Suprapubic skin (tissue), 4 donors: ENCODE measurements at regions not wholly inside any gene's neighbourhood (a gene's known extent, or its start where the extent isn't known, plus 50 kb on each side); places are given as distances from the start of the nearest gene placed in this dataset.

Experiments used
- DNase-seq, 2 donors: peaks; one replicate each; pipeline ENCODE4 v3.0.0-alpha.2; 2019; ENCODE audit warnings: low spot score in 2 of 2
- H3K27ac ChIP-seq: fragments of 200-600 bp; sonication (generic); one replicate; pipeline ENCODE4 v1.5.1; 2019
- H3K27me3 ChIP-seq: fragments of 200-600 bp; sonication (generic); one replicate; pipeline ENCODE4 v1.5.1; 2019
- H3K36me3 ChIP-seq: fragments of 200-600 bp; sonication (generic); one replicate; pipeline ENCODE4 v1.5.1; 2019
- H3K4me1 ChIP-seq: fragments of 200-600 bp; sonication (generic); one replicate; pipeline ENCODE4 v1.5.1; 2019
- H3K4me3 ChIP-seq: fragments of 200-600 bp; sonication (generic); one replicate; pipeline ENCODE4 v1.5.1; 2019; ENCODE audit warnings: mild to moderate bottlenecking
- H3K9me3 ChIP-seq: fragments of 200-600 bp; sonication (generic); one replicate; pipeline ENCODE4 v1.5.1; 2019
- CTCF ChIP-seq, 2 donors: fragments of 200-600 bp in 1 of 2; fragments of 450-650 bp in 1 of 2; sonication (generic) in 1 of 2; IDR thresholded peaks; one replicate each; pipeline ENCODE4 v1.5.1; 2016 to 2019; ENCODE audit warnings: antibody characterized with exemption in 2 of 2, mild to moderate bottlenecking in 1 of 2, moderate library complexity in 1 of 2
- EP300 ChIP-seq: sonication (generic); formaldehyde crosslinking; IDR thresholded peaks from one replicate; pipeline ENCODE4 v1.6.1; 2017; ENCODE audit warnings: antibody characterized with exemption
- POLR2A ChIP-seq, 2 donors: fragments of 450-650 bp; IDR thresholded peaks; one replicate each; pipeline ENCODE4 v1.6.1; 2017; ENCODE audit warnings: antibody characterized with exemption in 2 of 2, mild to moderate bottlenecking in 2 of 2, moderate library complexity in 2 of 2
- POLR2AphosphoS5 ChIP-seq, 3 donors: sonication (generic); formaldehyde crosslinking; IDR thresholded peaks; one replicate each; pipeline ENCODE4 v1.6.1; 2017; ENCODE audit warnings: antibody characterized with exemption in 3 of 3
- WGBS: methylation state at CpG from one replicate; pipeline ENCODE4 v1.1.5; 2018; 5-methylcytosine and 5-hydroxymethylcytosine counted together

DNA sequence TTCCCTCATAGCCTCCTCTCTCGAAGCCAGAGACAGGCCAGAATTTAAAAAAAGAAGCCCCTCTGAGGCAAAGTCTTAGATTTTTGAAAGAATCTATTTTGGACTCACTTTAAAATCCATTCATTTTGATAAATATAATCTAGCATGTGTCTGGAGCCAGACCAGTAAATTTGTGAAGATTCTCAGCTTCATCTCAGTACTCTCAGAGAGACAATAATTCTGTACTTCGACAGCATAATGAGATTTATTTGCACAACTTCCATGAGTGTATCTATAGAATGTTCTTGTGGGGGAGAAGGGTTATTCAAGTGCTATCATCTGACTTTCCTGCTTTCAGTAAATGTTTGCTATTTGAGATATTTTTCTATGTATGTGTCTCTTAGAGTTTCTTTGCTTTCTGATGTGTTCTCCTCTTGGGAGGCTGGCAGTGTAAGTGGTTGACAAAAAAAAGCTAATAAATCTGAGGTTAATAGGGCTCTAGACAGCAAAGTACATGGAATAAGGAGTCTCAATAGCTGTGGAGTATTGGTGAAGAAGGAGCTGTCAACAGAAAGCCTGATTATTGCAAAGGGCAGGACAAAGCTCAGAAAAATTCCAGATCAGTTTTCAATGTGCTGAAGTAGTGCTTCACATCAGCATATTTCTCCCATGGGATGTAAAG, 223.0 kb downstream of the PTBP2 start:
- Histone ChIP-seq H3K4me3 (no peak overlapping the region), H3K36me3 (no peaks in the 10 kb centered on the region), H3K27ac (no peak overlapping the region), H3K4me1 (no peaks in the 10 kb centered on the region), H3K27me3 (no peaks in the 10 kb centered on the region), H3K9me3 (no peaks in the 10 kb centered on the region)
- WGBS = 57% methylated on average over 2 of the region's 2 CpGs
- TF ChIP-seq POLR2AphosphoS5 (IDR thresholded peaks at IDR 0.05) = no peak
- no peak for DNase-seq

- 84% methylated on average over 6 of the region's 6 CpGs for WGBS
- no peak overlapping the region for H3K4me3 ChIP-seq
- H3K27me3 ChIP-seq = no peaks in the 10 kb centered on the region
- H3K27ac ChIP-seq = no peak overlapping the region
- H3K4me1 ChIP-seq = no peaks in the 10 kb centered on the region
- TF ChIP-seq EP300 (no peak), CTCF (IDR thresholded peaks at IDR 0.05) (no peak), POLR2A (IDR thresholded peaks at IDR 0.05) (no peak), POLR2AphosphoS5 (IDR thresholded peaks at IDR 0.05) (no peak)
- H3K36me3 ChIP-seq = no peaks in the 10 kb centered on the region
- H3K9me3 ChIP-seq = no peaks in the 10 kb centered on the region
- DNase-seq = no peak
Measured at GRCh38 chr1:96945509-96946084, 224.0 kb downstream of the PTBP2 start.

DNA sequence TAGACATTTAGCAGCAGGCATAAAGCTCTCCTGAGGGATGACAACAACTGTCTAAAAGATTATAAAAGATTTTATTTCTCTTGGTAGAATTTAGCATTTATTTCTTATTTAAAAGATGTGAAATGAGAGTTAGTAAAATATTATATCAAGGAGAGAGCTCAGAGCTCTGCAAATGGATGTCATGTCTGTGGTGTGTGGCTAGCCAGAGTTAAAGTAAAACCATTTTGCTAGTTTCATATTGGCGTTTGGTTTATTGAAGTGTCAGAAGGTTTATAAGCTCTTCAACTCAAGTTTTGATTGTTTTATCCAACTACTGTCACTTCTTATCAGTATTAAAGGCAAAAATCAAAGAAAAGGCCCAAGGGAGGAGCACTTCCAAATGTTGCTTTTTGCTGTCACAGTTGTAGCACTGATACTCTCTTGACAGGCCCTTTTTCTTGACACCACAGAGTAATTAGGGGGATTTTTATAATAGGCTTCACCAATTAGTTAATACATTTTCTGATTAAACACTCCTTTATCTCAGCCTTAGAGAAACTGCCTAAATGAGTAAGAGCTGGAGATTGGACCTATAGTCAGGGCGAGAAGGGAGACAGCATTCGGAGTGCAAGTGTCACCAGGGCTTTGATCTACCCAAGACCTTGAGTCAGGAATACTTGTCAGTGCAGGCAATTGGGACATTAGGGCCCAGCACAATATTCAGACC, 233.9 kb downstream of the PTBP2 start:
- no peaks in the 10 kb centered on the region for H3K27me3 ChIP-seq
- TF ChIP-seq CTCF (IDR thresholded peaks at IDR 0.05) = no peak
- no peak for TF ChIP-seq EP300
- TF ChIP-seq POLR2A (IDR thresholded peaks at IDR 0.05) = no peak
- no peak for TF ChIP-seq POLR2AphosphoS5 (IDR thresholded peaks at IDR 0.05)
- H3K27ac ChIP-seq = no peak overlapping the region
- H3K9me3 ChIP-seq = no peaks in the 10 kb centered on the region
- H3K4me3 ChIP-seq = no peak overlapping the region
- no peaks in the 10 kb centered on the region for H3K36me3 ChIP-seq
- no peaks in the 10 kb centered on the region for H3K4me1 ChIP-seq
- no peak for DNase-seq
- WGBS = 88% methylated on average over 3 of the region's 3 CpGs

DNA sequence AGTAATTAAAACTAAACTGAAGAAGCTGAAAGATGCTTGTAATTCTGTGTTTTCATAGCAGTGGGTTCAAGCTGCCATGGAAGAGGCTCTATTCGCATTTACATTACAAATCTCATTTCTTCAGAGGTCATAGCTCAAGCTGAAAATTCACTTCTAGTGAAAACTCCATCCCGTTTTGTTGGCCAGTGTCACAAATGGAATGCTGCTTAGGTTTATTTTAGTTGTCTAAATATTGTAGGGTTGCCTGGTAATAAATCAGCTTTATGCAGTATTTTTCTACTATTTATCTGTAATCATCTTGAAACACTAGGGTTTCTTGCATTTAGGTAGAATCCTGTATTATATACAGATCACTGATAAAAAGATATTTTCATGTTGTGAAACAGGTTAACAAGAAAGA, 240.6 kb downstream of the PTBP2 start:
- no peak overlapping the region for H3K27ac ChIP-seq
- no peaks in the 10 kb centered on the region for H3K4me1 ChIP-seq
- no peaks in the 10 kb centered on the region for H3K27me3 ChIP-seq
- TF ChIP-seq EP300 (no peak), POLR2A (IDR thresholded peaks at IDR 0.05) (no peak), POLR2AphosphoS5 (IDR thresholded peaks at IDR 0.05) (no peak), CTCF (IDR thresholded peaks at IDR 0.05) (no peak)
- WGBS = 53% methylated on average over 2 of the region's 2 CpGs
- H3K4me3 ChIP-seq = no peak overlapping the region
- DNase-seq = no peak
- no peaks in the 10 kb centered on the region for H3K9me3 ChIP-seq
- no peaks in the 10 kb centered on the region for H3K36me3 ChIP-seq

GRCh38 chr1:96962751-96963211, 241.2 kb downstream of the PTBP2 start:
- 23% methylated on average over 4 of the region's 4 CpGs for whole genome bisulfite sequencing
- DNase-seq = no peak
- no peak for TF ChIP-seq POLR2A (IDR thresholded peaks at IDR 0.05)
- no peak for TF ChIP-seq POLR2AphosphoS5 (IDR thresholded peaks at IDR 0.05)
- no peak for TF ChIP-seq CTCF (IDR thresholded peaks at IDR 0.05)
- no peak overlapping the region for H3K4me3 ChIP-seq
- no peaks in the 10 kb centered on the region for H3K9me3 ChIP-seq
- no peak overlapping the region for H3K27ac ChIP-seq
- no peaks in the 10 kb centered on the region for H3K4me1 ChIP-seq
- H3K36me3 ChIP-seq = no peaks in the 10 kb centered on the region
- no peaks in the 10 kb centered on the region for H3K27me3 ChIP-seq
